ENCODE measurements at regions not wholly inside any gene's neighbourhood (a gene's known extent, or its start where the extent isn't known, plus 50 kb on each side); places are given as distances from the start of the nearest gene placed in this dataset.
"Not testable (repeated sequence)": the region's sequence is repeated elsewhere in the genome, so short reads cannot be mapped to it uniquely, and the experiment has no call there.

GRCh38 chr5:177941386-177941785 lies 54.7 kb downstream of the PROP1 start:
- DNase-seq: not testable (repeated sequence)

- peak; percentile 35 for DNase-seq
These were observed 56.5 kb downstream of the PROP1 start for GRCh38 chr5:177939246-177940171.

GRCh38 chr5:177938767-177939166 lies 57.3 kb downstream of the PROP1 start:
- DNase-seq: not testable (repeated sequence)

GRCh38 chr5:177934233-177934632 lies 61.8 kb downstream of the PROP1 start:
- not testable (repeated sequence) for DNase-seq

- not testable (repeated sequence) for DNase-seq
These were observed 65.6 kb downstream of the PROP1 start for GRCh38 chr5:177930269-177931022.

- DNase-seq: not testable (repeated sequence)
These were observed 66.4 kb downstream of the PROP1 start for GRCh38 chr5:177929618-177930017.

GRCh38 chr5:177927500-177927899 lies 68.5 kb downstream of the PROP1 start:
- DNase-seq: not testable (repeated sequence)

- not testable (repeated sequence) for DNase-seq
These were observed 71.5 kb downstream of the PROP1 start for GRCh38 chr5:177924577-177924976.

GRCh38 chr5:177923837-177924236 lies 72.2 kb downstream of the PROP1 start:
- DNase-seq: not testable (repeated sequence)

- not testable (repeated sequence) for DNase-seq
These were observed 72.9 kb downstream of the PROP1 start for GRCh38 chr5:177923189-177923588.

GRCh38 chr5:177909261-177909660 lies 86.8 kb downstream of the PROP1 start:
- not testable (repeated sequence) for DNase-seq

- DNase-seq: not testable (repeated sequence)
These were observed 93.2 kb downstream of the PROP1 start for GRCh38 chr5:177902806-177903205.

- DNase-seq: not testable (repeated sequence)
These were observed 96.0 kb downstream of the PROP1 start for GRCh38 chr5:177900066-177900465.

GRCh38 chr5:177894681-177895453 lies 101.2 kb downstream of the PROP1 start:
- DNase-seq: not testable (repeated sequence)

- not testable (repeated sequence) for DNase-seq
These were observed 103.7 kb downstream of the PROP1 start for GRCh38 chr5:177892357-177892665.

- peak; percentile 32 for DNase-seq
These were observed 104.3 kb downstream of the PROP1 start for GRCh38 chr5:177891547-177892356.

GRCh38 chr5:177883295-177883694 lies 100.6 kb upstream of the FAM153A start:
- not testable (repeated sequence) for DNase-seq

GRCh38 chr5:177875900-177876238 lies 93.2 kb upstream of the FAM153A start:
- DNase-seq: not testable (repeated sequence)

GRCh38 chr5:177875013-177875899 lies 92.6 kb upstream of the FAM153A start:
- DNase-seq: peak; percentile 44

GRCh38 chr5:177863822-177864446 lies 81.2 kb upstream of the FAM153A start:
- not testable (repeated sequence) for DNase-seq
